Heart right ventricle (tissue), 16 donors: ENCODE measurements at regions not wholly inside any gene's neighbourhood (a gene's known extent, or its start where the extent isn't known, plus 50 kb on each side); places are given as distances from the start of the nearest gene placed in this dataset.
A peak's percentile ranks its signal among the peaks of the same experiment; 100 is the strongest.

Experiments used
- ATAC-seq, 8 donors: fragments of 200-7000 bp; cut with Tn5 transposase; one replicate each; pipeline ENCODE4 v1.9.1; 2020; ENCODE audit warnings: mild to moderate bottlenecking in 8 of 8, moderate library complexity in 8 of 8, moderate number of reproducible peaks in 1 of 8
- DNase-seq, 2 donors: peaks; one replicate each; pipeline ENCODE4 v3.0.0-alpha.2; 2020
- H3K27ac ChIP-seq, 10 donors: fragments of 200-600 bp; sonication (generic) in 2 of 10; one replicate each; pipeline versions ENCODE4 v1.5.0 to v1.8.0; 2020 to 2022; ENCODE audit warnings: mild to moderate bottlenecking in 3 of 10
- H3K27me3 ChIP-seq, 7 donors: fragments of 200-600 bp; one replicate each; pipeline ENCODE4 v1.8.0; 2021 to 2022; ENCODE audit warnings: mild to moderate bottlenecking in 2 of 7
- H3K36me3 ChIP-seq, 9 donors: fragments of 200-600 bp; sonication (generic) in 1 of 9; one replicate each; pipeline versions ENCODE4 v1.5.0 to v1.8.0; 2020 to 2022; ENCODE audit warnings: mild to moderate bottlenecking in 2 of 9
- H3K4me1 ChIP-seq, 9 donors: fragments of 200-600 bp; sonication (generic) in 1 of 9; one replicate each; pipeline versions ENCODE4 v1.5.0 to v1.8.0; 2020 to 2022; ENCODE audit warnings: mild to moderate bottlenecking in 4 of 9
- H3K4me3 ChIP-seq, 10 donors: fragments of 200-600 bp; sonication (generic) in 2 of 10; one replicate each; pipeline versions ENCODE4 v1.5.0 to v1.8.0; 2020 to 2022; ENCODE audit warnings: mild to moderate bottlenecking in 7 of 10, moderate library complexity in 2 of 10
- H3K9me3 ChIP-seq, 11 donors: fragments of 200-600 bp in 10 of 11; sonication (generic) in 2 of 11; one replicate each; pipeline versions ENCODE4 v1.5.0 to v1.8.0; 2013 to 2022; ENCODE audit warnings: mild to moderate bottlenecking in 2 of 11, control low read depth in 1 of 11, moderate library complexity in 1 of 11
- WGBS, 2 donors: extraction: QIAGEN DNeasy Blood & Tissue Kit; methylation state at CpG; one replicate each; pipeline ENCODE4 v1.1.7; 2013; ENCODE audit warnings: inconsistent platforms in 1 of 2; 5-methylcytosine and 5-hydroxymethylcytosine counted together
- intact Hi-C, 10 donors: fragments of 100-400 bp; cut with DNase I; formaldehyde crosslinking; loops; one replicate each; pipeline versions ENCODE4 v1.11.1 to v1.14.2; 2022
- TF ChIP-seq, protein P1 (sequence below), 9 donors: fragments of 200-600 bp; sonication (generic) in 2 of 9; IDR thresholded peaks; one replicate each; pipeline versions ENCODE4 v1.5.0 to v1.8.0; 2021 to 2022; ENCODE audit warnings: antibody characterized with exemption in 9 of 9, mild to moderate bottlenecking in 5 of 9, moderate library complexity in 1 of 9
- donor health status: Arrhythmogenic right ventricular cardiomyopathy.
- donor health status: ischemic (EF 13 %, LVEDD 7.1; RV severe dilation, severe dysfunction).
- donor health status: healthy with polysubstance abuse.
- donor health status: DM: no; HTN: yes; CAD: no.
- donor health status: DM: no; HTN: no; CAD: no.
- donor health status: ischemic (EF 25% LVEDD 6.9; RV normal size, moderate dysfunction).
- donor health status: ischemic (EF 25% LVEDD 5.7; RV mildly dilated, moderate dysfunction).
- donor health status: healthy.
- donor health status: DM: yes; HTN: yes; CAD: no.
- donor health status: Ischemic cardiomyopathy.
- donor health status: ischemic (EF 35%, LVEDD 5.7; RV mildly dilated, moderate dysfunction).
- donor health status: nonischemic (EF 11% LVEDD 7.7; RV severe dilation, severe dysfunction).
- donor health status: DM: yes; HTN: yes; CAD: no.
- donor health status: PGD.
- donor health status: ischemic (EF 29% LVEDD 5.4; RV normal size, mild dysfunction).
- donor health status: nonischemic (EF 23%, LVEDD 6.1; RV moderate dilation, normal function).

DNA sequence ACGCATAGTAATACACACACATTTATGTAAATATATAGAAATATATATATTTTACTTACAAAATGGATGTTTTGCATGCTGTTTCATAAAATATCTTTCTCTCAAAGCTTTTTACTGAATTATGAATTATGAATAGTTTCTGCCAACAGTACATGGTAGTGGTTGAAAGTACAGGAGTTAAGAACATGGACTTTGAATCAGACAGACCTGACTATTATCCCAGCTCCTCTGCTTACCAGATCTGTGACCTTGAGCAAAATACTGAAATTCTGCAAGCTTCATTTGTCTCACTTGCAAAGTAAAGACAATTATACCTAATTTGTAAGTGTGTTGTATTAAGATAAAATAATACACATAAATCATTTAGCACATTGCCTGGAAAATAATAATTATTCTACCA, 459.5 kb downstream of the EPM2A start:
- no peak overlapping the region for H3K4me3 ChIP-seq
- no peaks in the 10 kb centered on the region for H3K27me3 ChIP-seq
- H3K4me1 ChIP-seq = peaks cover 0 to 13% (median 0%) of the 10 kb centered on the region in 9 donors
- TF ChIP-seq, protein P1, sequence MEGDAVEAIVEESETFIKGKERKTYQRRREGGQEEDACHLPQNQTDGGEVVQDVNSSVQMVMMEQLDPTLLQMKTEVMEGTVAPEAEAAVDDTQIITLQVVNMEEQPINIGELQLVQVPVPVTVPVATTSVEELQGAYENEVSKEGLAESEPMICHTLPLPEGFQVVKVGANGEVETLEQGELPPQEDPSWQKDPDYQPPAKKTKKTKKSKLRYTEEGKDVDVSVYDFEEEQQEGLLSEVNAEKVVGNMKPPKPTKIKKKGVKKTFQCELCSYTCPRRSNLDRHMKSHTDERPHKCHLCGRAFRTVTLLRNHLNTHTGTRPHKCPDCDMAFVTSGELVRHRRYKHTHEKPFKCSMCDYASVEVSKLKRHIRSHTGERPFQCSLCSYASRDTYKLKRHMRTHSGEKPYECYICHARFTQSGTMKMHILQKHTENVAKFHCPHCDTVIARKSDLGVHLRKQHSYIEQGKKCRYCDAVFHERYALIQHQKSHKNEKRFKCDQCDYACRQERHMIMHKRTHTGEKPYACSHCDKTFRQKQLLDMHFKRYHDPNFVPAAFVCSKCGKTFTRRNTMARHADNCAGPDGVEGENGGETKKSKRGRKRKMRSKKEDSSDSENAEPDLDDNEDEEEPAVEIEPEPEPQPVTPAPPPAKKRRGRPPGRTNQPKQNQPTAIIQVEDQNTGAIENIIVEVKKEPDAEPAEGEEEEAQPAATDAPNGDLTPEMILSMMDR (IDR thresholded peaks at IDR 0.05) = no peak
- no peaks in the 10 kb centered on the region for H3K36me3 ChIP-seq
- no peaks in the 10 kb centered on the region for H3K9me3 ChIP-seq
- ATAC-seq (no peak), DNase-seq (no peak)
- no peak overlapping the region for H3K27ac ChIP-seq
- intact Hi-C loops = no loop called here
- WGBS, 2 donors = 96 to 100% methylated on average over 1 of the region's 1 CpG

DNA sequence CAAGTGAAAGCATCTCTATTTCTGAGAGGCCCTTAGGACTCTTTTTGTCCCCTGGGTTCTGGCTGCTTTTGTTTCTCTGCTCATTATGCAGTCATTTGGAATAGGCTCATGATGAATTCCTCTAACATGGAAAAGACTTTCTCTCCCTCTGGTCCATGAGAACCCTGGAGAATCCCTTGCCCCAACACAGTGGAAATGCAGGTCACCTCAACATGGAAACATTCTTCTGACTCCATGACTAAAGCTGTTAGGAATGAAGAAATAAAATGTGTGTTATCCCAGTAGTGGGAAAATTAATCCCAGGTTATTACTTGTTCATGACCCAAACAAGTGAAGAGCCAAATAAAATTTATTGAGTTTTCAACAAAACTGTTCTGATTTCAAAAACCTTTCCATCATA, 458.6 kb downstream of the EPM2A start:
- Histone ChIP-seq H3K36me3 (no peaks in the 10 kb centered on the region), H3K4me3 (no peak overlapping the region), H3K27ac (no peak overlapping the region), H3K4me1 (peaks cover 0 to 13% (median 0%) of the 10 kb centered on the region in 9 donors), H3K27me3 (no peaks in the 10 kb centered on the region), H3K9me3 (no peaks in the 10 kb centered on the region)
- TF ChIP-seq, protein P1 (IDR thresholded peaks at IDR 0.05) = no peak
- DNase-seq = no peak
- intact Hi-C loops = no loop called here
- ATAC-seq = no peak

DNA sequence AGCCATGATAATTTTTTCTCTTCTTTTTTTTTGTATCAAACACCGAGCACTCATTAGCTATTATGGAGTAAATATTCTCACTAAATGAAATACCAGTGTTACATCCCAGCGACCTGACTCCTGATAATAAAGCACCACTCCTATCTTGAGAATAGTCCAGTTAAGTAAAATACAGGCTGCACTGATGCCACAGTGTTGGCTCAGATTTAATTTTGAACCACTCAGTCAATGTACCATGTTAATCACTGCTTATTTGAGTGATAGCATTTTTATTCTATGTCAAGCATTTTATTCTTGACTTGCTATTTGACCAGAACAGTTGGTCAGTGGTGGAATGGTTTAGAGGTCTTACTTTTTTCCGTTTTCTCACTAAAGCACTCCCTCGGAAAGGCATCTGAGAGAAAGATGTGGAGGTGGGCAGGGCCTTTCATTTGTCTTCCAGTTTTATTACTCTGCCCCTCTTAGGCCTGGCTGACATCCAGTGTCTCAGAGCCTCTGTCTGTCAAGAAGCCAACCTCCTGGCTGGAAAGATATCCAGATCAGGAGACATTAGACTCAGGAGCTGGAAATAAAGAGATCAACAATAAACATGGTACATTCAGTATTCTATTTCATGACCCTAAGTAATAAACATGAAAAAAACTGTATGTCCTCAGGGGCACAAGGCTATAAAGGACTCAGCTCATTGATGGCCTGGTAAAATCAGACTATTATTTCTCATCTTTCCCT, 457.8 kb downstream of the EPM2A start:
- H3K36me3 ChIP-seq = no peaks in the 10 kb centered on the region
- H3K27ac ChIP-seq = peak overlapping the region in 1 of 10 donors; percentile 17
- intact Hi-C loops = no loop called here
- H3K4me1 ChIP-seq = peaks cover 0 to 13% (median 0%) of the 10 kb centered on the region in 9 donors
- DNase-seq (peak in 1 of 2 donors; percentile 4), ATAC-seq (peak in 3 of 8 donors; percentile 48 to 65 (median 53))
- WGBS, 2 donors = 69 to 72% methylated on average over 4 of the region's 4 CpGs
- TF ChIP-seq, protein P1 (IDR thresholded peaks at IDR 0.05) = no peak
- no peak overlapping the region for H3K4me3 ChIP-seq
- H3K27me3 ChIP-seq = no peaks in the 10 kb centered on the region
- no peaks in the 10 kb centered on the region for H3K9me3 ChIP-seq

DNA sequence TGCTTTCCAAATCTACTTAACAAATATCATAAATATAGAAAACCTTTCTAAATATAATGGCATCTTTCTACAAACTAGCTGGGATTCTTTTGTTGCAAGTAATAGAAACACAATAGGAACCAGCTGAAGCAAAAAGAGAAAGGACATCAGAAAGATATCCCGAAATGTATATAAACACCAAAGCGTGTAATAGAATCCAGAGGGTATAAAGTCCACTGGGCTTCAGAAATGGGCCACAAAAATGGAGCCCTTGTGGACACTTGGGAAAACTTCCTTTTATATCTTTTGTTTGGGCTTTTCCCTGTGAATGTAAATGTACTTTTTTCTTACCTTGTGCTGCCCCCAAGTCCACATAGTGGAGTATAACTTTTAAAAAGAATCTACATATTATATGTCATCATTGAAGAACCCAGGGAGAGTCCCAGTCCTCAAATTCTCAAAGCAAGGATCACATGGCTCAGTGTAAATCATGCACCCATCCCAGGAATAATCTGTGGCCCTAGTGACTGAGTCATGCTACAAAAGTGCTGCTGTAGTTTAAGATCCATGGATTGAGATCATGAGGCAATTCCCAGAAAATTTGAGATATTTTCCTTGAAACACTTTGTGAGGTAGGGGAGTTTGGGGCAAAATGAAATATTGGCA, 457.0 kb downstream of the EPM2A start:
- Histone ChIP-seq H3K27me3 (no peaks in the 10 kb centered on the region), H3K4me3 (no peak overlapping the region), H3K4me1 (peaks cover 0 to 13% (median 0%) of the 10 kb centered on the region in 9 donors), H3K9me3 (no peaks in the 10 kb centered on the region), H3K27ac (no peak overlapping the region), H3K36me3 (no peaks in the 10 kb centered on the region)
- TF ChIP-seq, protein P1 (IDR thresholded peaks at IDR 0.05) = no peak
- no peak for ATAC-seq
- no peak for DNase-seq
- WGBS, 2 donors = 85 to 90% methylated on average over 2 of the region's 2 CpGs
- intact Hi-C loops = no loop called here
